Activated CD4-positive, alpha-beta T cell treated with anti-CD3 and anti-CD28 coated beads, Interleukin-2, amount 10 ng/mL, durations not matched to agents 24 days and 14 days (primary cell): ENCODE measurements at regions not wholly inside any gene's neighbourhood (a gene's known extent, or its start where the extent isn't known, plus 50 kb on each side); places are given as distances from the start of the nearest gene placed in this dataset.
"Not testable (repeated sequence)": the region's sequence is repeated elsewhere in the genome, so short reads cannot be mapped to it uniquely, and the experiment has no call there.

ENCODE experiments used
- DNase-seq: peaks from one replicate; pipeline ENCODE4 v3.0.0; 2022
- H3K27ac Mint-ChIP-seq: one replicate; pipeline ENCODE4 v1.8.0; 2022; ENCODE audit warnings: mild to moderate bottlenecking, mixed read lengths
- H3K27me3 Mint-ChIP-seq: one replicate; pipeline ENCODE4 v1.8.0; 2022; ENCODE audit warnings: mixed read lengths
- H3K36me3 Mint-ChIP-seq: one replicate; pipeline ENCODE4 v1.8.0; 2022; ENCODE audit warnings: low read depth, mild to moderate bottlenecking, mixed read lengths
- H3K4me1 Mint-ChIP-seq: one replicate; pipeline ENCODE4 v1.8.0; 2021; ENCODE audit warnings: mixed read lengths
- H3K4me3 Mint-ChIP-seq: one replicate; pipeline ENCODE4 v1.8.0; 2022; ENCODE audit warnings: mild to moderate bottlenecking, moderate library complexity, mixed read lengths
- H3K9me3 Mint-ChIP-seq: one replicate; pipeline ENCODE4 v1.8.0; 2021; ENCODE audit warnings: mixed read lengths
- intact Hi-C: fragments of 100-400 bp; cut with micrococcal nuclease; formaldehyde crosslinking; loops from one replicate; pipeline ENCODE4 v1.15.1; 2023

DNA sequence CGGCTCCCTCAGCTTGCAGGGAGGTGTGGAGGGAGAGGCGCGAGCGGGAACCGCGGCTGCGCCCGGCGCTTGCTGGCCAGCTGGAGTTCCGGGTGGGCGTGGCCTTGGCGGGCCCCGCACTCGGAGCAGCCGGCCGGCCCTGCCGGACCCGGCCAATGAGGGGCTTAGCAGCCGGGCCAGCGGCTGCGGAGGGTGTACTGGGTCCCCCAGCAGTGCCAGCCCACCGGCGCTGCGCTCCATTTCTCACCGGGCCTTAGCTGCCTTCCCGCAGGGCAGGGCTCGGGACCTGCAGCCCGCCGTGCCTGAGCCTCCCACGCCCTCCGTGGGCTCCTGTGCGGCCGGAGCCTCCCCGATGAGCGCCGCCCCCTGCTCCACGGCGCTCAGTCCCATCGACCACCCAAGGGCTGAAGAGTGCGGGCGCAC, 206.0 kb downstream of the ZWINT start:
- H3K36me3 Mint-ChIP-seq, intact Hi-C loops, H3K4me1 Mint-ChIP-seq, H3K4me3 Mint-ChIP-seq, H3K27ac Mint-ChIP-seq, H3K27me3 Mint-ChIP-seq, H3K9me3 Mint-ChIP-seq, DNase-seq: not testable (repeated sequence)

DNA sequence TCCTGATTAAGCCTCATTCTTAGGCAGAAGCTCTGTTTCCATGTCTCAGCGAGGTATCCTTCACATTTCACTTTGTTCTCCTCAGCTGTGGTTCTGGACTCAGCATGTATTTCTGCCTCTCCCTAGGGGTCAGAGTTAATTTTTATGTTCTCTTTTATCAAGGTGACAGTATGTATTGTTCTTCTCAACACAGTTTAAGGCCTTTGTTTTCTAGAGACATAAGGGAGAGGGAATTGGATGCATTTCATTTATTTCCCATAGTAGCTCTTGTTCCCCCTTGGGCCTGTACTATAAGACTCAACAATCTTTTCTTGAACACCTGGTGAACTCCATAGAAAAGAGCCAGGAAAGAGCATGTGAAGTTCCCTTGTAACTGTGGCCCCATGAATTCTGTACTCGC, 214.3 kb downstream of the ZWINT start:
- H3K36me3 Mint-ChIP-seq: no peaks in the 10 kb centered on the region
- H3K4me1 Mint-ChIP-seq: no peaks in the 10 kb centered on the region
- no peak overlapping the region for H3K4me3 Mint-ChIP-seq
- H3K9me3 Mint-ChIP-seq: peaks cover 4% of the 10 kb centered on the region
- DNase-seq: no peak
- H3K27me3 Mint-ChIP-seq: no peaks in the 10 kb centered on the region
- intact Hi-C loops: no loop called here
- H3K27ac Mint-ChIP-seq: no peak overlapping the region

DNA sequence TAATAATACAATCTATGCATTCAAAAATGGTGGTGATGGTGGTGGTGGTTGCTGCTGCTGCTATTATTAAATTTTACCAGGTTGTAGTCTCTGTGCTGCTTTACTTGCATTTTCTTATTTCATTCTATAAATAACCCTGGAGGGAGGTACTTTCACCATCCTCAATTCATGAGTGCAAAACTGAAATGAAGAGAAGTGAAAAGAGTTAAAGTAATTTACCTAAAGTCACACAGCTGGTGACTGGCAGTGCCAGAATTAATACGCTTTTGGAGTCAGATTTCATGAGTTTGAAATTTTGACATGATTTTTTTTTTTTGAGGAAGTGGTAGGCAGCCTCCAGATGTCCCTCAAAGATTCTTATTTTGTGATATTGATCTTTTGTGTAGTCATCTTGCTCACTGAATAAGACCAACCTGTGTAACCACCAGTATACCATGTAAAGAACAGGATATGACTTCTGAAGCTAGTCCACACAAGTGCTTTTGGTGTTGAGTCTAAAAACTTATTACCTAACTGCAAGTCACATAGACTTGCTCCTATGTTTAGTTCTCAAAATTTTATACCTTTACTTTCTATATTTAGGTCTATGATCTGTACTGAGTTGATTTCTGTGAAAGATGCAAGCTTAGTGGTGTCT, 218.8 kb downstream of the ZWINT start:
- intact Hi-C loops: no loop called here
- no peak overlapping the region for H3K4me3 Mint-ChIP-seq
- no peaks in the 10 kb centered on the region for H3K36me3 Mint-ChIP-seq
- no peaks in the 10 kb centered on the region for H3K4me1 Mint-ChIP-seq
- H3K27ac Mint-ChIP-seq: no peak overlapping the region
- peaks cover 4% of the 10 kb centered on the region for H3K9me3 Mint-ChIP-seq
- no peak for DNase-seq
- no peaks in the 10 kb centered on the region for H3K27me3 Mint-ChIP-seq

DNA sequence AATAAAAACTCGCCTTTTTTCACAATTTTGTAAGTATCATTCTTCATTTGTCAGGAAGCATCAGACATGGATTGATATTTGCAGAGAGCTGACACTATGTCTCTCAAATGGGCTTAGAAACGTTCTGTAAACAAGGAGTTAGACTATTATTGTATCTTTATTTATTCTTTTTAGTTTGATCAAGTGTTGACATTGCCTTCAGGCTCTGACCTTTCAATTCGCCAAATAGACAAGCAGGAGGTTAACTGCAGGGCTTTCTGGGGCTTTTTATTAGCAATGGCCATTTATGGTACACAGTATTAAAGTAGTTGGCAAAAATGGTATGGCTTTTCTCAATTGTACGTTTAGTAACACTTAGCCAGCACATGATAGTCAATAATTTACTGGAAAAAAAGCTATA, 221.7 kb downstream of the ZWINT start:
- H3K9me3 Mint-ChIP-seq: peaks cover 4% of the 10 kb centered on the region
- no peaks in the 10 kb centered on the region for H3K4me1 Mint-ChIP-seq
- intact Hi-C loops: no loop called here
- H3K27me3 Mint-ChIP-seq: no peaks in the 10 kb centered on the region
- H3K4me3 Mint-ChIP-seq: no peak overlapping the region
- no peak overlapping the region for H3K27ac Mint-ChIP-seq
- H3K36me3 Mint-ChIP-seq: no peaks in the 10 kb centered on the region
- no peak for DNase-seq

DNA sequence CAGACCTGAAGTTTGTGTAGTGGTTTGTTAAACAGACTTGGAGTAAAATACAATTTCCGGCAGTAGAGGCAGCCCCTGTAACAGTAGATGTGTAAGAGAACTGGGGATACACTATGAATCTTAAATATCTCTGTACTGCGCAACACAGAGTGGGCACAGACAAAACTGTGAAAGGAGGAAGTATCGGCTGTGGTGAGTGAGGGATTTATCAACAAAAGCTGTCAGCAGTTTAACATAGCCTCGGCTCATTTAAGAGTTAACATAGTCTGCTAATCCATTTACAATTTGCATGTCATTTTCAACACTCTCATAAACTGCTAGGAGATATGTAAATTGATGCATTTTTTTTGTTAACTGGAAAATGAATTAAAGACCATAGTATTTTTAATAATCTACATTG, 225.2 kb downstream of the ZWINT start:
- H3K9me3 Mint-ChIP-seq: no peaks in the 10 kb centered on the region
- no peak for DNase-seq
- no peaks in the 10 kb centered on the region for H3K27me3 Mint-ChIP-seq
- H3K4me1 Mint-ChIP-seq: no peaks in the 10 kb centered on the region
- no peaks in the 10 kb centered on the region for H3K36me3 Mint-ChIP-seq
- intact Hi-C loops: no loop called here
- H3K4me3 Mint-ChIP-seq: no peak overlapping the region
- no peak overlapping the region for H3K27ac Mint-ChIP-seq

DNA sequence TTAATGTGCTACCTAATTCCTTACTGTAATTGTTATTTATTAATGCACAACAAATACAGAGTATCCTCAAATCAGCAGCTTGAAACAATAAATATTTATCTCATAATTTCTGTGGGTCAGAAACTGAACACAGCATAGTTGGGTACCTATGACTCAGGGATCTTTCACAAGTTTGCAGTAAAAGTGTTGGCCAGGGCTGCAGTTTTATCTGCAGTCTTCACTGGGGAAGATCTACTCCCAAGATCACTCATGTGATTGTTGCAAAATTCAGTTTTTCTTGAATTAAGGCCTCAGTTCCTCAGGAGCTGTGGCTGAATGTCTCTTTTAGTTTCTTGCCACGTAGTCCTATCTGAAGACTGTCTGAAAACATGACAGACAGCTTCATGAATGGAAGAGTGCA, 237.8 kb downstream of the ZWINT start:
- no peak for DNase-seq
- intact Hi-C loops: no loop called here
- Mint-ChIP-seq H3K9me3 (no peaks in the 10 kb centered on the region), H3K36me3 (no peaks in the 10 kb centered on the region), H3K4me1 (no peaks in the 10 kb centered on the region), H3K27ac (no peak overlapping the region), H3K27me3 (no peaks in the 10 kb centered on the region), H3K4me3 (no peak overlapping the region)

DNA sequence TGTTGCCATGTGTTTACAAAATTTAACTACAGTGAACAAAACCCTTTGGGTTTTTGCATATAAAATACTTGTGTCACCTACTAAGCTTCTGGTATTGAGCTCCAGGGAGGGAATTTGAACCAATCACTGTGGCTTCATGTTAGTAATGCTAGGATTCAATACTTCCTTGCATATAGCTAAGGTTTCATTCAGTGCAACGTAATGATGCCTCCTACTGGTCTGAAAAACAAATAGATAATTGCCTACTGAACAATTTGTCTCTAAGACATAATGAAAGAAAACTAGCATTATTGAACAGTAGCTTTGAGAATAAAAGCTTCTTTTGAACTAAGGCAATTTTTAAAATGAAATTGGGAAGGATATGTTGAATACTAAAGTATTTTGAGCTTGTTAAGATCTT, 244.4 kb downstream of the ZWINT start:
- H3K4me1 Mint-ChIP-seq: no peaks in the 10 kb centered on the region
- no peak for DNase-seq
- no peak overlapping the region for H3K27ac Mint-ChIP-seq

DNA sequence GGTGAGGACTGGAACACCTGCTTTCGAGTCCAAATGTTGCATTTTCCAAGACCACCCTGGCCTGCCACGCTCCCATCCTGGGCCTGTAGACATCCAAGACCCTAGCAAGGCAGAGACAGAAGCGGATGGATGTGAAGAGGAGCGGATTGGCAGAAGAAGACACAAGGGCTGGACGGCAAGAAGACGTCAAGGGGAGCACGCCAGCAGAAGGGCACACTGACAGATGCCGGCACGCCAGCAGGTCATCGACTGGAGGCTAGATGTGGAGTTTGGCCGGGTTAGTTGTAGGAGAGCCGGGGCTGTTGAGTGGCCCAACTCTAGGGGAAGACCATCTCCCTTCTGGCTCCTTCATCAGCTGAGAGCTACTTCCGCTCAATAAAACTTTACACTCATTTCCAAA, 251.6 kb downstream of the ZWINT start:
- Mint-ChIP-seq H3K4me1 (no peaks in the 10 kb centered on the region), H3K36me3 (no peaks in the 10 kb centered on the region), H3K4me3 (no peak overlapping the region), H3K27me3 (no peaks in the 10 kb centered on the region), H3K9me3 (peaks cover 7% of the 10 kb centered on the region), H3K27ac (no peak overlapping the region)
- no peak for DNase-seq
- intact Hi-C loops: no loop called here

More for the DNA sequence above, 244.4 kb downstream of the ZWINT start:
- no peak overlapping the region for H3K4me3 Mint-ChIP-seq
- no peaks in the 10 kb centered on the region for H3K27me3 Mint-ChIP-seq
- H3K36me3 Mint-ChIP-seq: no peaks in the 10 kb centered on the region
- intact Hi-C loops: no loop called here
- H3K9me3 Mint-ChIP-seq: no peaks in the 10 kb centered on the region

DNA sequence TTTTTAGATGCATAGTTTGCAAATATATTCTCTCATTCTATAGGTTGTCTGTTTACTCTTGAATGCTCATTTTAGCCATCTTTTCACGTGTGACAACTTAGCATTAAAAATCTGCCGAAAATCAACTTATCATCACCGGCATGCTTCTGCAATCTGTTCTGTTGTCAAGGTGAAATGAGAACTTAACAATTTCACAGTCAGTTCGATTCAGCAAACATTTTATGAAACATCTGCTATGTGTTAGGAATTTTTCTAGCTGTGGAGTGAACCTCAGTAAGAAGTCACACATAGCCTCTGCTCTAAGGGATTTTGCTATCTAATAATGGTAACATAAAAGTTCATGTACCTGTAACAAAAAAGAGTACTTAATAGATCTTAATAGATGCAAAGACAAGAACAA, 256.1 kb downstream of the ZWINT start:
- no peaks in the 10 kb centered on the region for H3K4me1 Mint-ChIP-seq
- no peak overlapping the region for H3K4me3 Mint-ChIP-seq
- no peak for DNase-seq
- no peaks in the 10 kb centered on the region for H3K27me3 Mint-ChIP-seq
- H3K27ac Mint-ChIP-seq: no peak overlapping the region
- no peaks in the 10 kb centered on the region for H3K36me3 Mint-ChIP-seq
- intact Hi-C loops: no loop called here
- H3K9me3 Mint-ChIP-seq: peaks cover 11% of the 10 kb centered on the region

DNA sequence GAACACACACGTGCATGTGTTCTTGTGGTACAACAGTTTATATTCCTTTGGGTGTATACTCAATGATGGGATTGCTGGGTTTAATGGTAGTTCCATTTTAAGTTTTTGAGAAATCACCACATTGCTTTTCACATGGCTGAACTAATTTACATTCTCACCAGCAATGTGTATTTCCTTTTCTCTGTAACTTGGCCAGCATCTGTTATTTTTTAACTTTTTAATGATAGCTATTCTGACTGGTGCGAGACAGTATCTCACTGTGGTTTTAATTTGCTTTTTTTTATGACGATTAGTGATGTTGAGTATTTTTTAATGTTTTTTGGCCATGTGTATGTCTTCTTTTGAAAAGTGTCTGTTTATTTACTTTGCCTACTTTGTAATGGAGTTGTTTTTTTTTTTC, 256.6 kb downstream of the ZWINT start:
- H3K4me3 Mint-ChIP-seq: no peak overlapping the region
- H3K9me3 Mint-ChIP-seq: peaks cover 11% of the 10 kb centered on the region
- no peaks in the 10 kb centered on the region for H3K36me3 Mint-ChIP-seq
- no peak for DNase-seq
- H3K27me3 Mint-ChIP-seq: no peaks in the 10 kb centered on the region
- intact Hi-C loops: no loop called here
- no peak overlapping the region for H3K27ac Mint-ChIP-seq
- no peaks in the 10 kb centered on the region for H3K4me1 Mint-ChIP-seq

DNA sequence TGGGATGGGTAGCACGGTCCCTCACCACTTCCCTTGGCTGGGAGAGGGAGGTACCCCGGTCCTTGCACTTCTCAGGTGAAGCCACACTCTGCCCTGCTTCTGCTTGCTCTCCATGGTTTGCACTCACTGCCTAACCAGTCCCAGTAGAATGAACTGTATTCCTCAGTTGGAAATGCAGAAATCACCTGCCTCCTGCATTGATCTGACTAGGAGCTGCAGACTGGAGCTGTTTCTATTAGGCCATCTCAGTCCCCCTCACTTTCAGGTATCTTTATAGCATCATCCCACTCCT, 264.9 kb downstream of the ZWINT start:
- no peaks in the 10 kb centered on the region for H3K27me3 Mint-ChIP-seq
- H3K4me1 Mint-ChIP-seq: no peaks in the 10 kb centered on the region
- intact Hi-C loops: no loop called here
- no peaks in the 10 kb centered on the region for H3K36me3 Mint-ChIP-seq
- H3K4me3 Mint-ChIP-seq: no peak overlapping the region
- no peak overlapping the region for H3K27ac Mint-ChIP-seq
- no peaks in the 10 kb centered on the region for H3K9me3 Mint-ChIP-seq
- DNase-seq: no peak

DNA sequence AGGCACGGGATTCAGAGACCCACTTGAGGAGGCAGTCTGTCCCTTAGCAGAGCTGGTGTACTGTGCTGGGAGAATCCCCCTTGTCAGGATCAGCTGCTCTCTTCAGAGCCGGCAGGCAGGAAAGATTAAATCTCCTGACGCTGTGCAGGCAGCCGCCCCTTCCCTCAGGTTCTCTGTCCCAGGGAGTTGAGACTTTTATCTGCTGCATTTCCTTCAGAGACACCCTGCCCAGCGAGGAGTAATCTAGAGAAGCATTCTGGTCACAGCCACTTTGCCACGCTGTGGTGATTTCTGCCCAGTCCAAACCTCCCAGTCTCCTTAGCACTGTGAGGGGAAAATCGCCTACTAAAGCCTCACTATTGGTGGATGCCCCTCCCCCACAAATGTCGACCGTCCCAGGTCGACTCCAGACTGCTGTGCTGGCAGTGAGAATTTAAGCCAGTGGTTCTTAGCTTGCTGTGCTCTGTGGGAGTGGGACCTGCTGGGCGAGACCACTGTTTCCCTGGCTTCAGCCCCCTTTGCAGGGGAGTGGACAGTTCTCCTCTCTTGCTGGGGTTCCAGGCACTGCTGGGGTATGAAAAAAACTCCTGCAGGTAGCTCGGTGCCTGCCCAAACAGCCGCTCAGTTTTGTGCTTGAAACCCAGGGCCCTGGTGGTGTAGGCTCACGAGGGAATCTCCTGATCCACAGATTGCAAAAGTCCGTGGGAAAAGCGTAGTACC, 265.4 kb downstream of the ZWINT start:
- H3K27me3 Mint-ChIP-seq: no peaks in the 10 kb centered on the region
- DNase-seq: no peak
- intact Hi-C loops: no loop called here
- H3K4me3 Mint-ChIP-seq: no peak overlapping the region
- no peaks in the 10 kb centered on the region for H3K9me3 Mint-ChIP-seq
- H3K27ac Mint-ChIP-seq: no peak overlapping the region
- no peaks in the 10 kb centered on the region for H3K4me1 Mint-ChIP-seq
- H3K36me3 Mint-ChIP-seq: no peaks in the 10 kb centered on the region

DNA sequence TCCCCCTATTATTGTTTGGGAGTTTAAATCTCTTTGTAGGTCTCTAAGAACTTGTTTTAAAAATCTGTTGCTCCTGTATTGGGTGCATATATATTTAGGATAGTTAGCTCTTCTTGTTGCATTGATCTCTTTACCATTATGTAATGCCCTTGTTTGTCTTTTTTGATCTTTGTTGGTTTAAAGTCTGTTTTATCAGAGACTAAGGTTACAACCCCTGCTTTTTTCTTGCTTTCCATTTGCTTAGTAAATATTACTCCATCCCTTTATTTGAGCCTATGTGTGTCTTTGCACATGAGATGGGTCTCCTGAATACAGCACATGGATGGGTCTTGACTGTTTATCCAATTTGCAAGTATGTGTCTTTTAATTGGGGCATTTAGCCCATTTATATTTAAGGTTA, 267.4 kb downstream of the ZWINT start:
- DNase-seq, H3K4me3 Mint-ChIP-seq, H3K9me3 Mint-ChIP-seq, H3K27ac Mint-ChIP-seq, H3K36me3 Mint-ChIP-seq, H3K27me3 Mint-ChIP-seq, H3K4me1 Mint-ChIP-seq, intact Hi-C loops: not testable (repeated sequence)

DNA sequence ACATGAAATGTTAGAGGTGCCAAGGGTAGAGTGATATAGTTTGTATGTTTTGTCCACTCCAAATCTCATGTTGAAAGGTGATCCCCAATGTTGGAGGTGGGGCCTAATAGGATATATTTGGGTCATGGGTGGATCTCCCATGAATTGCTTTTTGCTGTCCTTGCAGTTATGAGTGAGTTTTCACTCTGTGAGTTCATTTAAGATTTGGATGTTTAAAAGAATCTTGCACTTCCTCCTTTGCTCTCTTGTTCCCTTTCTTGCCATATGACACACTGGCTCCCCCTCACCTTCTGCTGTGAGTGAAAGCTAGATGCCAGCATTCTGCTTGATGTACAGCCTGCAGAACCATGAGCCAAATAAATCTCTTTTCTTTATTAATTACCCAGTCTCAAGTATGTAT, 269.2 kb downstream of the ZWINT start:
- Mint-ChIP-seq H3K27me3 (no peaks in the 10 kb centered on the region), H3K4me1 (no peaks in the 10 kb centered on the region), H3K36me3 (no peaks in the 10 kb centered on the region), H3K27ac (no peak overlapping the region), H3K4me3 (no peak overlapping the region), H3K9me3 (peaks cover 5% of the 10 kb centered on the region)
- intact Hi-C loops: no loop called here
- no peak for DNase-seq

DNA sequence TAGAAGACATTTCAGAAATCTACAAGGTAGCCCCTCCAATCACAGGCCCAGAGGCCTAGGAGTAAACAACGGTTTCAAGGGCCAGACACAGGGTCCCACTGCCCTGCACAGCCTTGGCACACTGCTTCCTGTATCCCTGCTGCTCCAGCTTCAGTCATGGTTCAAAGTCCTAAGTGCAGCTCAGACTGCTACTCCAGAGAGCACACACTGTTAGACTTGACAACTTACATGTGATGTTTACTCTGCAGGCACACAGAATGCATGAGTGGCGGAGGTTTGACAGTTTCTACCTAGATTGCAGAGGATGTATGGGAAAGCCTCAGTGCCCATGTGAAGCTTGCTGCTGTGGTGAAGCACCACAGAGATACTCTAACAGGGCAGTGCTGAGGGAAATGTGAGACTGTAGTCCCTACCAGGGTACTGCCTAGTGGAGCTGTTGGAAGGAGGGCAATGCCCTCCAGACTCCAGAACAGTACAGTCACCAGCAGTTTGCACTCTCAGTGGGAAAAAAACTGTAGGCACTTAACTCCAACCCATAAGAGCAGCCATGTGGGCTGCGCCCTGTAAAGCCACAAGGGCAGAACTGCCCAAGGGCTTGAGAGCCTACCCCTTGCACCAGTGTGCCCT, 270.0 kb downstream of the ZWINT start:
- H3K4me1 Mint-ChIP-seq: no peaks in the 10 kb centered on the region
- H3K27ac Mint-ChIP-seq: no peak overlapping the region
- no peaks in the 10 kb centered on the region for H3K27me3 Mint-ChIP-seq
- intact Hi-C loops: no loop called here
- H3K36me3 Mint-ChIP-seq: no peaks in the 10 kb centered on the region
- DNase-seq: no peak
- no peak overlapping the region for H3K4me3 Mint-ChIP-seq
- peaks cover 5% of the 10 kb centered on the region for H3K9me3 Mint-ChIP-seq
